GM12878 (cell line): ENCODE measurements at regions not wholly inside any gene's neighbourhood (a gene's known extent, or its start where the extent isn't known, plus 50 kb on each side); places are given as distances from the start of the nearest gene placed in this dataset.

ENCODE experiments used
- ATAC-seq: fragments of 200-7000 bp; cut with Tn5 transposase; 3 replicates; pipeline ENCODE4 v1.9.1; 2020; ENCODE audit warnings: mild to moderate bottlenecking, moderate library complexity
- BruUV-seq: library from RNA; stranded (reverse); fragments of 400-500 nt; replicated peaks from 2 replicates; lab custom pipeline; 2021; lab: Mats Ljungman, UMichigan
- CTCF ChIA-PET: fragments of 300-600 bp; sonication (Branson Sonifier 250); formaldehyde crosslinking; extraction: SDS; loops from one replicate; lab custom pipeline; 2021; ENCODE audit warnings: inconsistent platforms; lab: Yijun Ruan, JAX
- POLR2A ChIA-PET: fragments of 350-600 bp; formaldehyde crosslinking; extraction: SDS; loops from one replicate; lab custom pipeline; 2021; ENCODE audit warnings: inconsistent platforms; lab: Charles Lee
- RAD21 ChIA-PET: fragments of 300-600 bp; sonication (Branson Sonifier 250); formaldehyde crosslinking; loops from one replicate; lab custom pipeline; 2023; ENCODE audit warnings: antibody characterized with exemption; ENCODE audit not compliant: unreplicated experiment; lab: Charles Lee
- SMC1A ChIA-PET: fragments of 300-600 bp; sonication (Branson Sonifier 250); formaldehyde crosslinking; loops from one replicate; lab custom pipeline; 2023; ENCODE audit not compliant: unreplicated experiment, uncharacterized antibody; lab: Charles Lee
- DNase-seq: peaks from one replicate; pipeline ENCODE4 v3.0.0-alpha.2; 2011; ENCODE audit warnings: low read depth, low spot score
- FAIRE-seq: peaks from 3 replicates; lab custom pipeline; 2011; peaks lifted over from hg19 to GRCh38; lab: Jason Lieb, UNC
- H2AFZ ChIP-seq: 2 replicates; pipeline ENCODE4 v1.6.0; 2011; ENCODE audit warnings: low read depth, low read length, control low read depth; ENCODE audit not compliant: control insufficient read depth
- H3K27ac ChIP-seq: 2 replicates; pipeline ENCODE4 v1.5.1; 2011; ENCODE audit warnings: control low read depth; ENCODE audit not compliant: control insufficient read depth, insufficient read depth
- H3K27me3 ChIP-seq, 2 experiments: replicated peaks in 1 of 2; 2 replicates each; pipeline versions ENCODE4 v1.6.0 to v1.6.1; 2011; ENCODE audit warnings: low read length in 1 of 2; ENCODE audit not compliant: control insufficient read depth in 2 of 2, insufficient read depth in 2 of 2
- H3K36me3 ChIP-seq, 2 experiments: 2 replicates each; pipeline ENCODE4 v1.5.1; 2011; ENCODE audit warnings: low read length in 1 of 2; ENCODE audit not compliant: control insufficient read depth in 2 of 2, insufficient read depth in 2 of 2
- H3K4me1 ChIP-seq: 2 replicates; pipeline ENCODE4 v1.6.1; 2011; ENCODE audit warnings: mild to moderate bottlenecking, low read length, moderate library complexity, mixed read lengths; ENCODE audit not compliant: control insufficient read depth, insufficient read depth
- H3K4me2 ChIP-seq: 2 replicates; pipeline ENCODE4 v1.6.0; 2011; ENCODE audit warnings: control low read depth; ENCODE audit not compliant: control insufficient read depth, insufficient read depth
- H3K4me3 ChIP-seq: fragments of 200-600 bp; sonication (generic); 2 replicates; pipeline ENCODE4 v1.5.1; 2016
- H3K79me2 ChIP-seq: 2 replicates; pipeline ENCODE4 v1.6.0; 2011; ENCODE audit warnings: low read length; ENCODE audit not compliant: control insufficient read depth, insufficient read depth
- H3K9ac ChIP-seq: 2 replicates; pipeline ENCODE4 v1.8.0; 2011; ENCODE audit warnings: low read length, control low read depth, mixed read lengths; ENCODE audit not compliant: control insufficient read depth, insufficient read depth
- H3K9me3 ChIP-seq: replicated peaks from 3 replicates; pipeline ENCODE4 v1.5.1; 2011; ENCODE audit warnings: mild to moderate bottlenecking, low read length; ENCODE audit not compliant: control insufficient read depth, insufficient read depth
- H4K20me1 ChIP-seq: 2 replicates; pipeline ENCODE4 v1.6.0; 2011; ENCODE audit not compliant: control insufficient read depth, insufficient read depth
- BMI1 ChIP-seq: fragments of 450-650 bp; IDR thresholded peaks from 2 replicates; pipeline ENCODE4 v1.6.1; 2016; ENCODE audit warnings: mild to moderate bottlenecking, moderate library complexity, borderline replicate concordance
- CREB1 ChIP-seq: IDR thresholded peaks from 2 replicates; pipeline ENCODE4 v1.6.1; 2012; ENCODE audit warnings: low read depth, mild to moderate bottlenecking, inconsistent platforms
- FOXK2 ChIP-seq: fragments of 450-650 bp; IDR thresholded peaks from 2 replicates; pipeline ENCODE4 v1.6.1; 2017; ENCODE audit warnings: mild to moderate bottlenecking, moderate library complexity
- NKRF ChIP-seq: fragments of 450-650 bp; conservative IDR thresholded peaks from 2 replicates; pipeline ENCODE4 v1.6.1; 2017; ENCODE audit warnings: mild to moderate bottlenecking, moderate library complexity
- SRF ChIP-seq, 2 experiments: IDR thresholded peaks; 2 replicates each; pipeline ENCODE4 v1.6.1; 2011; ENCODE audit warnings: low read depth in 2 of 2, low read length in 2 of 2, mild to moderate bottlenecking in 1 of 2, moderate library complexity in 1 of 2
- WGBS: methylation state at CpG from one replicate; pipeline ENCODE4 v1.1.6; 2016; ENCODE audit warnings: low lambda C conversion rate; ENCODE audit not compliant: insufficient replicate concordance, insufficient coverage; ENCODE audit errors: missing lambda C conversion rate; 5-methylcytosine and 5-hydroxymethylcytosine counted together
- in situ Hi-C: fragments of 300-500 bp; cut with MboI; formaldehyde crosslinking; loops from 9 replicates; pipeline ENCODE4 v1.14.3; 2018; ENCODE audit warnings: mixed read lengths
- intact Hi-C: fragments of 100-400 bp; cut with micrococcal nuclease; formaldehyde crosslinking; loops from one replicate; pipeline ENCODE4 v1.14.2; 2022; ENCODE audit not compliant: unreplicated experiment

- no peak overlapping the region for H3K9ac ChIP-seq
- no peak overlapping the region for H3K27ac ChIP-seq
- intact Hi-C loops: no loop called here
- RAD21 ChIA-PET: no interaction called here
- H3K79me2 ChIP-seq: no peaks in the 10 kb centered on the region
- H3K36me3 ChIP-seq: no peaks in the 10 kb centered on the region
- H3K4me3 ChIP-seq: no peak overlapping the region
- H3K4me1 ChIP-seq: no peaks in the 10 kb centered on the region
- FAIRE-seq (no peak), ATAC-seq (no peak)
- H3K9me3 ChIP-seq: no peaks in the 10 kb centered on the region; the same call in 2 of the 3 replicates
- H2AFZ ChIP-seq: no peak overlapping the region
- in situ Hi-C loops: no loop called here
- no peaks in the 10 kb centered on the region for H3K27me3 ChIP-seq
- H3K4me2 ChIP-seq: no peak overlapping the region
- no peaks in the 10 kb centered on the region for H4K20me1 ChIP-seq
- no TSS peak for BruUV-seq
- CTCF ChIA-PET: no interaction called here
- no peak for TF ChIP-seq CREB1
- no peak for TF ChIP-seq NKRF
- TF ChIP-seq SRF (IDR thresholded peaks at IDR 0.05; ENCODE audit: low read depth in 2 of 2, low read length in 2 of 2): no peak
- TF ChIP-seq FOXK2: no peak
- TF ChIP-seq, all 136 proteins: peak for 0
- ChIA-PET POLR2A (no interaction called here), SMC1A (no interaction called here)
- no peak for DNase-seq
Observed at GRCh38 chr1:95703046-95703445, 469.0 kb downstream of the RWDD3 start.

- H3K4me3 ChIP-seq: no peak overlapping the region
- H3K4me2 ChIP-seq: no peak overlapping the region
- FAIRE-seq: no peak
- POLR2A ChIA-PET: no interaction called here
- no peak for TF ChIP-seq BMI1
- in situ Hi-C loops: no loop called here
- no peaks in the 10 kb centered on the region for H3K9me3 ChIP-seq
- intact Hi-C loops: no loop called here
- no peaks in the 10 kb centered on the region for H3K36me3 ChIP-seq
- no peaks in the 10 kb centered on the region for H3K79me2 ChIP-seq
- CTCF ChIA-PET: no interaction called here
- H3K27ac ChIP-seq: no peak overlapping the region
- DNase-seq: no peak
- H4K20me1 ChIP-seq: no peaks in the 10 kb centered on the region
- no peaks in the 10 kb centered on the region for H3K27me3 ChIP-seq
- SMC1A ChIA-PET: interaction anchor here (0.5 kb wide), 1 partner anchor 74 kb away, joined by 3 read pairs; no protein-coding TSS in a partner anchor
- BruUV-seq: no TSS peak
- RAD21 ChIA-PET: no interaction called here
- H2AFZ ChIP-seq: no peak overlapping the region
- no peak overlapping the region for H3K9ac ChIP-seq
- no peak for ATAC-seq
- no peaks in the 10 kb centered on the region for H3K4me1 ChIP-seq
- WGBS: 0% methylated on average over 3 of the region's 3 CpGs
Observed at GRCh38 chr1:95716097-95716496, 482.1 kb downstream of the RWDD3 start.
